ENCODE measurements at regions not wholly inside any gene's neighbourhood (a gene's known extent, or its start where the extent isn't known, plus 50 kb on each side); places are given as distances from the start of the nearest gene placed in this dataset.

DNA sequence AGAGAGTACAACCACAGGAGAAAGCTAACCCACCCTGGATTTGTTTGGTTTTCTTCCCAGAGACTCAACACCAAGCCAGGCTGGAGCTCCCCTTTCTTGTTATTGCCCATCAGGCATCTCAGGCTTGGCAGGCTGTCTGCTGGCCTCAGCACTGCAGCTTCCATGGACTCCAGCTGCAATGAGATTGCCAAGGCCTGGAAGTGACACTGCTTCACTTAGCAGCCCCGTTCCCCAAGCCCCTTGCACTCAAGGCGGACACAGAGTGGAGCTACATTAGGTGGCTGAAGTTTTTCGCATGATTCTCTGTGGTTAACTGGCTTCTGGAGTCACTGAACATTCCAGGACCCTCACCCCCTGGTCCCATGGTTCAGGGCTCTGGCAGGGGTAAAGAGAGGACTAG is 163.1 kb upstream of the GDF10 start:
- FAIRE-seq, result no peak

DNA sequence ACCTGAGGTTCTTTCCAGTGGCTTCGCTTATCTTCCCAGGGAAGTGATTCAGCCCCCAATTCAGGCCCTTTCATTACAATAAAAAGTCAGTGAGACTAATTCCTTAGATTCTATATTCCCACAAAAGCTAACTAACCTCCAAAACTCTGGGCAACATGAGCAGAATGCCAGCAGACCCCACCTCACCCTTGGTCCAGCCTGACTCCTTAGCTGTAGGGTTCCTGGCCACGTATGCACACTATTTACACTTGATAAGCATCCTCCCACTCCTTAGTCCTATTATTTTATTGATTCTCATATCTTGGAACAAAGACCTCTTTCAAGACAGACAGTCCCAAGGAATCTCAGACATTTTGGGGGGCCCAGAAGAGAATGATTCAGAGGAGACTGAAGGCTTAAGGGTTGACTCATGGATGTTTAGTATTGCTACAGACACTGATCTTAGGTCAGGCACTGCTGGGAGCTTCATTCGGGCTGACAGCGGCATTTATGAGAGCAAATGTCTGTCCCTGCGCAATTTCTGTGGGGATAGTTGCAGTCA is 162.6 kb upstream of the GDF10 start:
- no peaks in the 10 kb centered on the region for H3K4me1 ChIP-seq (ENCODE audit: control insufficient read depth, extremely low read depth, insufficient read depth, low read length)
- H4K20me1 ChIP-seq (ENCODE audit: control insufficient read depth, extremely low read depth, insufficient read depth, low read length), result no peaks in the 10 kb centered on the region
- no peaks in the 10 kb centered on the region for H3K79me2 ChIP-seq (ENCODE audit: control insufficient read depth, insufficient read depth, low read length)
- no peak for FAIRE-seq
- DNase-seq (ENCODE audit: low read depth, low spot score), result no peak
- H3K27ac ChIP-seq (ENCODE audit: control insufficient read depth, insufficient read depth, low read length), result no peak overlapping the region
- H3K36me3 ChIP-seq (ENCODE audit: control insufficient read depth in 2 of 2, extremely low read depth in 1 of 2, insufficient read depth in 2 of 2, low read length in 2 of 2), result no peaks in the 10 kb centered on the region
- no peak overlapping the region for H3K4me2 ChIP-seq (ENCODE audit: control insufficient read depth, extremely low read depth, insufficient read depth, low read depth, low read length)
- TF ChIP-seq, protein P1, sequence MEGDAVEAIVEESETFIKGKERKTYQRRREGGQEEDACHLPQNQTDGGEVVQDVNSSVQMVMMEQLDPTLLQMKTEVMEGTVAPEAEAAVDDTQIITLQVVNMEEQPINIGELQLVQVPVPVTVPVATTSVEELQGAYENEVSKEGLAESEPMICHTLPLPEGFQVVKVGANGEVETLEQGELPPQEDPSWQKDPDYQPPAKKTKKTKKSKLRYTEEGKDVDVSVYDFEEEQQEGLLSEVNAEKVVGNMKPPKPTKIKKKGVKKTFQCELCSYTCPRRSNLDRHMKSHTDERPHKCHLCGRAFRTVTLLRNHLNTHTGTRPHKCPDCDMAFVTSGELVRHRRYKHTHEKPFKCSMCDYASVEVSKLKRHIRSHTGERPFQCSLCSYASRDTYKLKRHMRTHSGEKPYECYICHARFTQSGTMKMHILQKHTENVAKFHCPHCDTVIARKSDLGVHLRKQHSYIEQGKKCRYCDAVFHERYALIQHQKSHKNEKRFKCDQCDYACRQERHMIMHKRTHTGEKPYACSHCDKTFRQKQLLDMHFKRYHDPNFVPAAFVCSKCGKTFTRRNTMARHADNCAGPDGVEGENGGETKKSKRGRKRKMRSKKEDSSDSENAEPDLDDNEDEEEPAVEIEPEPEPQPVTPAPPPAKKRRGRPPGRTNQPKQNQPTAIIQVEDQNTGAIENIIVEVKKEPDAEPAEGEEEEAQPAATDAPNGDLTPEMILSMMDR (optimal IDR thresholded peaks at IDR 0.05 in 1 of 3, IDR thresholded peaks at IDR 0.05 in 1 of 3, conservative IDR thresholded peaks at IDR 0.05 in 1 of 3; ENCODE audit: extremely low read depth in 1 of 3, insufficient read depth in 2 of 3, low read length in 3 of 3), result no peak
- TF ChIP-seq EZH2 (IDR thresholded peaks at IDR 0.05; ENCODE audit: low read length), result no peak
- dilution Hi-C loops (cut with MboI; ENCODE audit: extremely low pct_ligation_motif_present, low sequenced_read_pairs), result no loop called here
- no peaks in the 10 kb centered on the region for H3K9me3 ChIP-seq (ENCODE audit: control insufficient read depth, low read depth, low read length)
- H2AFZ ChIP-seq (ENCODE audit: control insufficient read depth, low read length), result no peak overlapping the region
- no peaks in the 10 kb centered on the region for H3K9me1 ChIP-seq (ENCODE audit: control insufficient read depth, extremely low read depth, insufficient read depth, low read length)
- no peaks in the 10 kb centered on the region for H3K27me3 ChIP-seq (ENCODE audit: control insufficient read depth, extremely low read depth, insufficient read depth, low read length)
- no peak overlapping the region for H3K9ac ChIP-seq (ENCODE audit: control insufficient read depth, extremely low read depth, insufficient read depth, low read length)
- H3K4me3 ChIP-seq (ENCODE audit: control insufficient read depth in 2 of 3, extremely low read depth in 1 of 3, insufficient read depth in 2 of 3, low read depth in 1 of 3, low read length in 3 of 3), result no peak overlapping the region

More for the DNA sequence above, 163.1 kb upstream of the GDF10 start:
- no peak overlapping the region for H2AFZ ChIP-seq (ENCODE audit: control insufficient read depth, low read length)
- no peaks in the 10 kb centered on the region for H4K20me1 ChIP-seq (ENCODE audit: control insufficient read depth, extremely low read depth, insufficient read depth, low read length)
- no peak for TF ChIP-seq EZH2 (IDR thresholded peaks at IDR 0.05; ENCODE audit: low read length)
- TF ChIP-seq, protein P1 (optimal IDR thresholded peaks at IDR 0.05 in 1 of 3, IDR thresholded peaks at IDR 0.05 in 1 of 3, conservative IDR thresholded peaks at IDR 0.05 in 1 of 3; ENCODE audit: extremely low read depth in 1 of 3, insufficient read depth in 2 of 3, low read length in 3 of 3), result no peak
- H3K79me2 ChIP-seq (ENCODE audit: control insufficient read depth, insufficient read depth, low read length), result no peaks in the 10 kb centered on the region
- DNase-seq (ENCODE audit: low read depth, low spot score), result no peak
- H3K27ac ChIP-seq (ENCODE audit: control insufficient read depth, insufficient read depth, low read length), result no peak overlapping the region
- no peaks in the 10 kb centered on the region for H3K27me3 ChIP-seq (ENCODE audit: control insufficient read depth, extremely low read depth, insufficient read depth, low read length)
- dilution Hi-C loops (cut with MboI; ENCODE audit: extremely low pct_ligation_motif_present, low sequenced_read_pairs), result no loop called here
- H3K4me3 ChIP-seq (ENCODE audit: control insufficient read depth in 2 of 3, extremely low read depth in 1 of 3, insufficient read depth in 2 of 3, low read depth in 1 of 3, low read length in 3 of 3), result no peak overlapping the region
- H3K4me1 ChIP-seq (ENCODE audit: control insufficient read depth, extremely low read depth, insufficient read depth, low read length), result no peaks in the 10 kb centered on the region
- no peaks in the 10 kb centered on the region for H3K9me3 ChIP-seq (ENCODE audit: control insufficient read depth, low read depth, low read length)
- no peak overlapping the region for H3K4me2 ChIP-seq (ENCODE audit: control insufficient read depth, extremely low read depth, insufficient read depth, low read depth, low read length)
- no peaks in the 10 kb centered on the region for H3K36me3 ChIP-seq (ENCODE audit: control insufficient read depth in 2 of 2, extremely low read depth in 1 of 2, insufficient read depth in 2 of 2, low read length in 2 of 2)
- H3K9ac ChIP-seq (ENCODE audit: control insufficient read depth, extremely low read depth, insufficient read depth, low read length), result no peak overlapping the region
- H3K9me1 ChIP-seq (ENCODE audit: control insufficient read depth, extremely low read depth, insufficient read depth, low read length), result no peaks in the 10 kb centered on the region
